Stimulated activated CD4-positive, alpha-beta T cell treated with anti-CD3 and anti-CD28 coated beads, TNF-alpha, amount 100 ng/mL, for 24 hours (primary cell): ENCODE measurements at regions not wholly inside any gene's neighbourhood (a gene's known extent, or its start where the extent isn't known, plus 50 kb on each side); places are given as distances from the start of the nearest gene placed in this dataset.
"Not testable (repeated sequence)": the region's sequence is repeated elsewhere in the genome, so short reads cannot be mapped to it uniquely, and the experiment has no call there.

Experiments used
- DNase-seq, 3 experiments: peaks; one replicate each; pipeline ENCODE4 v3.0.0-alpha.2; 2020; ENCODE audit warnings: low read depth in 3 of 3

- no peak for DNase-seq
Observed at GRCh38 chr4:58368221-58368620, 1258.0 kb upstream of the IGFBP7 start.

- DNase-seq, result no peak
Observed at GRCh38 chr4:58360354-58361133, 1250.4 kb upstream of the IGFBP7 start.

GRCh38 chr4:58359590-58359989, 1249.4 kb upstream of the IGFBP7 start:
- no peak for DNase-seq

GRCh38 chr4:58357947-58358346, 1247.8 kb upstream of the IGFBP7 start:
- no peak for DNase-seq

GRCh38 chr4:58325070-58325469, 1214.9 kb upstream of the IGFBP7 start:
- DNase-seq, result no peak

- no peak for DNase-seq
Observed at GRCh38 chr4:58313444-58313843, 1203.3 kb upstream of the IGFBP7 start.

- DNase-seq, result no peak
Observed at GRCh38 chr4:58303456-58303855, 1193.3 kb upstream of the IGFBP7 start.

- DNase-seq, result no peak
Observed at GRCh38 chr4:58301376-58301999, 1191.3 kb upstream of the IGFBP7 start.

GRCh38 chr4:58286335-58286734, 1176.2 kb upstream of the IGFBP7 start:
- DNase-seq, result no peak

GRCh38 chr4:58280928-58281327, 1170.7 kb upstream of the IGFBP7 start:
- not testable (repeated sequence) for DNase-seq

- no peak for DNase-seq
Observed at GRCh38 chr4:58275856-58276255, 1165.7 kb upstream of the IGFBP7 start.

- DNase-seq, result no peak
Observed at GRCh38 chr4:58274553-58274952, 1164.4 kb upstream of the IGFBP7 start.

GRCh38 chr4:58272311-58272710, 1162.1 kb upstream of the IGFBP7 start:
- DNase-seq, result no peak

GRCh38 chr4:58265734-58266133, 1155.5 kb upstream of the IGFBP7 start:
- no peak for DNase-seq

- DNase-seq, result no peak
Observed at GRCh38 chr4:58261526-58261925, 1151.3 kb upstream of the IGFBP7 start.

- no peak for DNase-seq
Observed at GRCh38 chr4:58254291-58254690, 1144.1 kb upstream of the IGFBP7 start.

- no peak for DNase-seq
Observed at GRCh38 chr4:58252656-58253055, 1142.5 kb upstream of the IGFBP7 start.

GRCh38 chr4:58247792-58248191, 1137.6 kb upstream of the IGFBP7 start:
- DNase-seq, result no peak

- no peak for DNase-seq
Observed at GRCh38 chr4:58225460-58225859, 1115.3 kb upstream of the IGFBP7 start.

GRCh38 chr4:58219179-58219578, 1109.0 kb upstream of the IGFBP7 start:
- DNase-seq, result no peak

GRCh38 chr4:58216461-58216860, 1106.3 kb upstream of the IGFBP7 start:
- no peak for DNase-seq

GRCh38 chr4:58214376-58214775, 1104.2 kb upstream of the IGFBP7 start:
- no peak for DNase-seq

- no peak for DNase-seq
Observed at GRCh38 chr4:58209551-58209950, 1099.4 kb upstream of the IGFBP7 start.

- no peak for DNase-seq
Observed at GRCh38 chr4:58209001-58209400, 1098.8 kb upstream of the IGFBP7 start.
